ENCODE measurements at regions not wholly inside any gene's neighbourhood (a gene's known extent, or its start where the extent isn't known, plus 50 kb on each side); places are given as distances from the start of the nearest gene placed in this dataset.
"Not testable (repeated sequence)": the region's sequence is repeated elsewhere in the genome, so short reads cannot be mapped to it uniquely, and the experiment has no call there.

DNA sequence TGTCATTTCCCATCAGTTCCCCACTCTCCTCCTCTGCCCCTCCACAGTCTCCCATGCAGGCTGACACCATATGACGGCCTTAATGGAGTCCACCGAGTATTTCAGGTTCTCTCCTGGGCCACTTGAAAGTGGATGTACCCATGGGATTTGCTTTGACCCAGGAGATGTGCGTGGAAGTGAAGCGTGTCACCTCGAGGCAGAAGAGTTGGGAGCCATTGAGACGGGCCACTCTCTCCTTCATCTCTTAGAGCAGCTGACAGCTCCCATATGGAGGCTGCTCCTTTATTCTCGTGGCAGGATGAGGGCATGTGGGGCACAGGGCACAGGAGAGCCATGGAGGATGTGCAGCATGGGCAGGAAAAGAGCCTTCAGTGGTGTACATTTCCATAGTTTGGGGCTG, 144.7 kb upstream of the CRYM start:
- H4K20me1 ChIP-seq (ENCODE audit: insufficient read depth, low read length); H3K27ac ChIP-seq (ENCODE audit: low read depth, low read length); H3K9me3 ChIP-seq (ENCODE audit: low read depth, low read length); H3K4me2 ChIP-seq (ENCODE audit: insufficient read depth, low read length); H3K36me3 ChIP-seq (ENCODE audit: insufficient read depth, low read length); H3K27me3 ChIP-seq (ENCODE audit: insufficient read depth, low read length); DNase-seq (ENCODE audit: insufficient read length, low spot score, missing footprints); H3K79me2 ChIP-seq (ENCODE audit: insufficient read depth, low read length); H2AFZ ChIP-seq (ENCODE audit: low read length); H3K4me1 ChIP-seq (ENCODE audit: insufficient read depth, low read length); H3K4me3 ChIP-seq (ENCODE audit: insufficient read depth, low read length): not testable (repeated sequence)

- H3K36me3 ChIP-seq (ENCODE audit: insufficient read depth, low read length); H4K20me1 ChIP-seq (ENCODE audit: insufficient read depth, low read length); H3K9me3 ChIP-seq (ENCODE audit: low read depth, low read length); H3K4me1 ChIP-seq (ENCODE audit: insufficient read depth, low read length); H3K4me3 ChIP-seq (ENCODE audit: insufficient read depth, low read length); H3K79me2 ChIP-seq (ENCODE audit: insufficient read depth, low read length); H3K4me2 ChIP-seq (ENCODE audit: insufficient read depth, low read length); H2AFZ ChIP-seq (ENCODE audit: low read length); H3K27me3 ChIP-seq (ENCODE audit: insufficient read depth, low read length); H3K27ac ChIP-seq (ENCODE audit: low read depth, low read length); DNase-seq (ENCODE audit: insufficient read length, low spot score, missing footprints): not testable (repeated sequence)
Observed at GRCh38 chr16:21404699-21405098, 126.6 kb upstream of the CRYM start.

DNA sequence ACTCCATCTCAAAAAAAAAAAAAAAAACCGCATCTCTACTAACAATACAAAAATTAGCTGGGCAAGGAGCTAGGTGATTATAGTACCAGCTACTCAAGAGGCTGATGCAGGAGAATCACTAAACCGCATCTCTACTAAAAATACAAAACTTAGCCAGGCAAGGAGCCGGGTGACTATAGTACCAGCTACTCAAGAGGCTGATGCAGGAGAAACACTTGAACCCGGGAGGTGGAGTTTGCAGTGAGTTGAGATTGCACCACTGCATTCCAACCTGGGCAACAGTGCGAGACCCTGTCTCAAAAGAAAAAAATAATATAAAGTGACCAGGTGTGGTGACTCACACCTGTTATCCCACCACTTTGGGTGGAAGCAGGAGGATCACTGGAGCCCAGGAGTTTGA, 119.8 kb upstream of the CRYM start:
- H3K27me3 ChIP-seq (ENCODE audit: insufficient read depth, low read length); H3K4me3 ChIP-seq (ENCODE audit: insufficient read depth, low read length); H3K9me3 ChIP-seq (ENCODE audit: low read depth, low read length); H3K79me2 ChIP-seq (ENCODE audit: insufficient read depth, low read length); H3K4me2 ChIP-seq (ENCODE audit: insufficient read depth, low read length); H2AFZ ChIP-seq (ENCODE audit: low read length); H3K36me3 ChIP-seq (ENCODE audit: insufficient read depth, low read length); H3K4me1 ChIP-seq (ENCODE audit: insufficient read depth, low read length); DNase-seq (ENCODE audit: insufficient read length, low spot score, missing footprints); H4K20me1 ChIP-seq (ENCODE audit: insufficient read depth, low read length); H3K27ac ChIP-seq (ENCODE audit: low read depth, low read length): not testable (repeated sequence)

- not testable (repeated sequence) for H3K9me3 ChIP-seq (ENCODE audit: low read depth, low read length); H3K27me3 ChIP-seq (ENCODE audit: insufficient read depth, low read length); H3K4me2 ChIP-seq (ENCODE audit: insufficient read depth, low read length); H3K79me2 ChIP-seq (ENCODE audit: insufficient read depth, low read length); H3K27ac ChIP-seq (ENCODE audit: low read depth, low read length); H3K4me1 ChIP-seq (ENCODE audit: insufficient read depth, low read length); DNase-seq (ENCODE audit: insufficient read length, low spot score, missing footprints); H3K4me3 ChIP-seq (ENCODE audit: insufficient read depth, low read length); H2AFZ ChIP-seq (ENCODE audit: low read length); H4K20me1 ChIP-seq (ENCODE audit: insufficient read depth, low read length); H3K36me3 ChIP-seq (ENCODE audit: insufficient read depth, low read length)
Observed at GRCh38 chr16:21396545-21396944, 118.5 kb upstream of the CRYM start.

DNA sequence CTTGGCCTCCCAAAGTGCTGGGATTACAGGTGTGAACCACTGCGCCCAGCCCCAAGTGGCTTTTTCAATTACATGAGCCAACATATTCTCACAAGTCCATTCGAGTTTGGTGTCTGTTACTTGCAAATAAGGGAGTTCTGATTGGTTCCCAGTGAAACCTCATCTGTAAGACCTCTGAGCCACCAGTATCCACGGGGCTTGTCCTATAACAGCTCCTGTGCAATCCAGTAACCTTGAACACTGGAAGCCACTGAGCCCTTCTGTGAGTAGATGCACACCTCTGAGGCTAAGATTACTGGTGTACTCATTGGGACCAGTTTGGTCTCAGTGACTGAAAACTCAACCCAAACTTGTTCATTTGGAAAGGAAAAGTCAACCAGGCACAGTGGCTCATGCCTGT, 112.5 kb upstream of the CRYM start:
- not testable (repeated sequence) for H3K27me3 ChIP-seq (ENCODE audit: insufficient read depth, low read length); H3K4me2 ChIP-seq (ENCODE audit: insufficient read depth, low read length); H3K27ac ChIP-seq (ENCODE audit: low read depth, low read length); H2AFZ ChIP-seq (ENCODE audit: low read length); H3K4me1 ChIP-seq (ENCODE audit: insufficient read depth, low read length); H3K9me3 ChIP-seq (ENCODE audit: low read depth, low read length); H3K36me3 ChIP-seq (ENCODE audit: insufficient read depth, low read length); H3K79me2 ChIP-seq (ENCODE audit: insufficient read depth, low read length); H3K4me3 ChIP-seq (ENCODE audit: insufficient read depth, low read length); H4K20me1 ChIP-seq (ENCODE audit: insufficient read depth, low read length); DNase-seq (ENCODE audit: insufficient read length, low spot score, missing footprints)

- H3K4me2 ChIP-seq (ENCODE audit: insufficient read depth, low read length); H2AFZ ChIP-seq (ENCODE audit: low read length); H3K4me3 ChIP-seq (ENCODE audit: insufficient read depth, low read length); H3K9me3 ChIP-seq (ENCODE audit: low read depth, low read length); H3K36me3 ChIP-seq (ENCODE audit: insufficient read depth, low read length); H3K79me2 ChIP-seq (ENCODE audit: insufficient read depth, low read length); H3K27me3 ChIP-seq (ENCODE audit: insufficient read depth, low read length); H4K20me1 ChIP-seq (ENCODE audit: insufficient read depth, low read length); H3K27ac ChIP-seq (ENCODE audit: low read depth, low read length); H3K4me1 ChIP-seq (ENCODE audit: insufficient read depth, low read length); DNase-seq (ENCODE audit: insufficient read length, low spot score, missing footprints): not testable (repeated sequence)
Observed at GRCh38 chr16:21389860-21390259, 111.8 kb upstream of the CRYM start.

DNA sequence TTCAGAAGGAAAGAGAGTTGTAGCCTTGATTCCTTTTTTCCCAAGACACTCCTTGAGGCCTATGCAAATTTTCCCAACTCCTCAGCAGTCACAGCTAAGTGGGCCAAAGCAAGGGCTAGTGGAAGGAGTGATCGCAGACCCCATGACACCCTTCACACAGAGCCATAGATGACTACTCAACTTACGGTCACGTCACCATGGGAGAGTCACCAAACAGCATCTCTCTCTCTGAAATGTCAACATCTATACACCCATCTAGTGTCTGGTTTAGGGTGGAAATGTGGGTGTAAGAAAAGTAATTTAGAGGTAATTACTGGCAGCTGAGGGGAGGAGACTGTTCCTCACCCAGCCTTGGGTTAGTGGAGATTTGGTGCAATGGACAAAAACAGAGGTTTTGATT, 109.7 kb upstream of the CRYM start:
- DNase-seq (ENCODE audit: insufficient read length, low spot score, missing footprints), result not testable (repeated sequence)

DNA sequence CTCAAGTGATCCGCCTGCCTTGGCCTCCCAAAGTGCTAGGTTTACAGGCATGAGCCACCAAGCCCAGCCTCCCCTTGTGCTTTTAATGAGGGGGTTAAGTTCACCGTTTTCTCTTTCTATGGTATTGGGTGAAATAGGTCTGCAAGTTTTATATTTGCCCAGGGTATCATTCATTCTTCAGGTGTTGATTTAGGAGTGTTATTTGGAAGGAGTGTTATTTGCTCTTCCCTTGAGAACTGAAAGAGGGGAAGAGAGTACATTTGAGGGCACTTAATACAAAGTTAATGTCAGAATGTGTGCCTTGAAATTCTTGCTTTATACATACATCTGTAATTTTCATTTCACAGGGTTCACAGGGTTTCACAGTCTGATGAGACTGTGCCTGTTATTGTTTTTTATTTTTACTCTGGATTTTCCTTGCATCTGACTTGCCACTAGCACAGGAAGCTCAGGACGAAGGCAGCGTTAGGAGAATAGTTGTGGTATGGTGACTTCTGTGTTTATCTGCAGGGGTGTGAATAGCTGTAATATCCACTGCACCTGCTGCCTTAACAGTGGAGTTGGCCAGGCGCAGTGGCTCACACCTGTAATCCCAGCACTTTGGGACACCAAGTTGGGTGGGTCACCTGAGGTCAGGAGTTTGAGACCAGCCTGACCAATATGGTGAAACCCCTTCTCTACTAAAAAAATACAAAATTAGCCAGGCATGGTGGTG, 108.3 kb upstream of the CRYM start:
- H3K27ac ChIP-seq (ENCODE audit: low read depth, low read length); H3K27me3 ChIP-seq (ENCODE audit: insufficient read depth, low read length); H3K4me1 ChIP-seq (ENCODE audit: insufficient read depth, low read length); H3K4me2 ChIP-seq (ENCODE audit: insufficient read depth, low read length); H4K20me1 ChIP-seq (ENCODE audit: insufficient read depth, low read length); H3K9me3 ChIP-seq (ENCODE audit: low read depth, low read length); H3K79me2 ChIP-seq (ENCODE audit: insufficient read depth, low read length); DNase-seq (ENCODE audit: insufficient read length, low spot score, missing footprints); H3K36me3 ChIP-seq (ENCODE audit: insufficient read depth, low read length); H3K4me3 ChIP-seq (ENCODE audit: insufficient read depth, low read length); H2AFZ ChIP-seq (ENCODE audit: low read length): not testable (repeated sequence)

More for the DNA sequence above, 109.7 kb upstream of the CRYM start:
- not testable (repeated sequence) for H3K4me2 ChIP-seq (ENCODE audit: insufficient read depth, low read length); H3K27ac ChIP-seq (ENCODE audit: low read depth, low read length); H3K27me3 ChIP-seq (ENCODE audit: insufficient read depth, low read length); H3K4me3 ChIP-seq (ENCODE audit: insufficient read depth, low read length); H3K9me3 ChIP-seq (ENCODE audit: low read depth, low read length); H3K79me2 ChIP-seq (ENCODE audit: insufficient read depth, low read length); H4K20me1 ChIP-seq (ENCODE audit: insufficient read depth, low read length); H3K36me3 ChIP-seq (ENCODE audit: insufficient read depth, low read length); H3K4me1 ChIP-seq (ENCODE audit: insufficient read depth, low read length); H2AFZ ChIP-seq (ENCODE audit: low read length)

- not testable (repeated sequence) for H3K27me3 ChIP-seq (ENCODE audit: insufficient read depth, low read length); H3K4me3 ChIP-seq (ENCODE audit: insufficient read depth, low read length); H2AFZ ChIP-seq (ENCODE audit: low read length); H3K79me2 ChIP-seq (ENCODE audit: insufficient read depth, low read length); H3K9me3 ChIP-seq (ENCODE audit: low read depth, low read length); H3K4me2 ChIP-seq (ENCODE audit: insufficient read depth, low read length); H3K27ac ChIP-seq (ENCODE audit: low read depth, low read length); H3K4me1 ChIP-seq (ENCODE audit: insufficient read depth, low read length); H3K36me3 ChIP-seq (ENCODE audit: insufficient read depth, low read length); H4K20me1 ChIP-seq (ENCODE audit: insufficient read depth, low read length); DNase-seq (ENCODE audit: insufficient read length, low spot score, missing footprints)
Observed at GRCh38 chr16:21383682-21384081, 105.6 kb upstream of the CRYM start.

Measured in osteoblast (primary cell).